Esophagus muscularis mucosa (tissue), 4 donors: ENCODE measurements at regions not wholly inside any gene's neighbourhood (a gene's known extent, or its start where the extent isn't known, plus 50 kb on each side); places are given as distances from the start of the nearest gene placed in this dataset.

ENCODE experiments used
- DNase-seq: peaks from one replicate; pipeline ENCODE4 v3.0.0-alpha.2; 2017; ENCODE audit errors: extremely low spot score
- H3K27ac ChIP-seq, 4 donors: fragments of 200-600 bp; sonication (generic); replicated peaks in 1 of 4; 1 replicate in 3 of 4; 2 replicates in 1 of 4; pipeline ENCODE4 v1.5.1; 2016 to 2019; ENCODE audit warnings: mild to moderate bottlenecking in 1 of 4
- H3K27me3 ChIP-seq, 4 donors: fragments of 200-600 bp; sonication (generic); one replicate each; pipeline versions ENCODE4 v1.5.1 to v1.6.0; 2016 to 2019
- H3K36me3 ChIP-seq, 4 donors: fragments of 200-600 bp; sonication (generic); one replicate each; pipeline ENCODE4 v1.5.1; 2016 to 2019
- H3K4me1 ChIP-seq, 4 donors: fragments of 200-600 bp; sonication (generic); one replicate each; pipeline ENCODE4 v1.5.1; 2016 to 2019
- H3K4me3 ChIP-seq, 4 donors: fragments of 200-600 bp; sonication (generic); 1 replicate in 2 of 4; 2 replicates in 2 of 4; pipeline ENCODE4 v1.5.1; 2016 to 2019; ENCODE audit warnings: mild to moderate bottlenecking in 4 of 4, moderate library complexity in 1 of 4
- H3K9me3 ChIP-seq, 4 donors: fragments of 200-600 bp; sonication (generic); 1 replicate in 3 of 4; 2 replicates in 1 of 4; pipeline ENCODE4 v1.5.1; 2016 to 2019
- EP300 ChIP-seq: sonication (generic); formaldehyde crosslinking; IDR thresholded peaks from one replicate; pipeline ENCODE4 v1.6.1; 2017; ENCODE audit warnings: antibody characterized with exemption
- POLR2A ChIP-seq: fragments of 450-650 bp; IDR thresholded peaks from one replicate; pipeline ENCODE4 v1.6.1; 2017; ENCODE audit warnings: antibody characterized with exemption, moderate library complexity, mild to moderate bottlenecking, low read depth
- POLR2AphosphoS5 ChIP-seq, 2 donors: sonication (generic); formaldehyde crosslinking; IDR thresholded peaks; one replicate each; pipeline ENCODE4 v1.6.1; 2017; ENCODE audit warnings: antibody characterized with exemption in 2 of 2
- WGBS: methylation state at CpG from one replicate; pipeline ENCODE4 v1.1.5; 2018; 5-methylcytosine and 5-hydroxymethylcytosine counted together
- intact Hi-C: fragments of 100-400 bp; cut with DNase I; formaldehyde crosslinking; loops from one replicate; pipeline ENCODE4 v1.15.1; 2023
- TF ChIP-seq, protein P1 (sequence below), 3 experiments: fragments of 200-600 bp in 2 of 3; fragments of 450-650 bp in 1 of 3; sonication (generic) in 2 of 3; IDR thresholded peaks; one replicate each; pipeline ENCODE4 v1.5.1; 2017 to 2019; ENCODE audit warnings: antibody characterized with exemption in 3 of 3, mild to moderate bottlenecking in 2 of 3, moderate library complexity in 1 of 3

DNA sequence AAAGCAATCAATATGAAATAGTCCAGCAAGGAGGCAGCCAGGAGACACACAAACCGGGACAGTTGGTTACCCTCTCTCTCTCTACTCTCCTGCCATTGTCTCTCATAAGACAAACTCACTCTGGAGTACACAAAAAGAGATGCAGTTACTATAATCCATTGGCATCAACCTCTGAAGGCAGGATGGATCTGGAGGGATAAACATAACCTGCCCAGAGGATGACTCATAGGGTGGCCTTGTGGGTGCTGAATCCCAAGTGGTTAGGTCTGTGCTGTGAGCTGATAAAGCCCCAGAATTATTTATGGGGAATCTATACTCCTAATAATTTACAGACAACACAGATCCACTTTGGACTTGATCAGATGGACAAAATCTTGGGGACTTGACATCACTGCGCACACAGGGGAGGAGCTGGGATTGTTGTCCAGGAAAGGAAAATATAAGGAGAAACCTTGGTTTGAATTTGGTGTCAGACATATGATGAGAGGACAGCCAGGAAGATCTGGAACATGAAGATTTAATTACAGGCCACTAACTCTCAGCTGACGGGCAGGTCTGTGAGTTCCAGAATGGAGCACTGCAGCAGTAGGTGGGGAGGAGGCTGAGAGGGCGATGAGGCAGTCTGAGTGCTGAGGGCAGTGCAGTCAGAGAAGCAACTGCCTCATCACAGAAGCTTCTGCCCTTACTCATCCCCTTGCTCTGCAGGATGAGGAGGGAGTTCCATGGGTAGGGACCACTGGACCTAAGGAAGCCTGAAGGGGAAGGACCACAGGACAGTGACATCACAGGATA lies 113.9 kb upstream of the PRSS58 start:
- intact Hi-C loops, result no loop called here
- Histone ChIP-seq H3K27ac (no peak overlapping the region), H3K4me3 (no peak overlapping the region), H3K9me3 (peaks cover 0 to 18% (median 11%) of the 10 kb centered on the region in 4 donors), H3K27me3 (no peaks in the 10 kb centered on the region), H3K36me3 (no peaks in the 10 kb centered on the region), H3K4me1 (peaks cover 0 to 3% (median 0%) of the 10 kb centered on the region in 4 donors)
- 81% methylated on average over 4 of the region's 4 CpGs for WGBS
- DNase-seq, result no peak
- TF ChIP-seq EP300 (no peak), POLR2AphosphoS5 (IDR thresholded peaks at IDR 0.05) (no peak), POLR2A (no peak)
- TF ChIP-seq, protein P1, sequence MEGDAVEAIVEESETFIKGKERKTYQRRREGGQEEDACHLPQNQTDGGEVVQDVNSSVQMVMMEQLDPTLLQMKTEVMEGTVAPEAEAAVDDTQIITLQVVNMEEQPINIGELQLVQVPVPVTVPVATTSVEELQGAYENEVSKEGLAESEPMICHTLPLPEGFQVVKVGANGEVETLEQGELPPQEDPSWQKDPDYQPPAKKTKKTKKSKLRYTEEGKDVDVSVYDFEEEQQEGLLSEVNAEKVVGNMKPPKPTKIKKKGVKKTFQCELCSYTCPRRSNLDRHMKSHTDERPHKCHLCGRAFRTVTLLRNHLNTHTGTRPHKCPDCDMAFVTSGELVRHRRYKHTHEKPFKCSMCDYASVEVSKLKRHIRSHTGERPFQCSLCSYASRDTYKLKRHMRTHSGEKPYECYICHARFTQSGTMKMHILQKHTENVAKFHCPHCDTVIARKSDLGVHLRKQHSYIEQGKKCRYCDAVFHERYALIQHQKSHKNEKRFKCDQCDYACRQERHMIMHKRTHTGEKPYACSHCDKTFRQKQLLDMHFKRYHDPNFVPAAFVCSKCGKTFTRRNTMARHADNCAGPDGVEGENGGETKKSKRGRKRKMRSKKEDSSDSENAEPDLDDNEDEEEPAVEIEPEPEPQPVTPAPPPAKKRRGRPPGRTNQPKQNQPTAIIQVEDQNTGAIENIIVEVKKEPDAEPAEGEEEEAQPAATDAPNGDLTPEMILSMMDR (IDR thresholded peaks at IDR 0.05), result no peak

DNA sequence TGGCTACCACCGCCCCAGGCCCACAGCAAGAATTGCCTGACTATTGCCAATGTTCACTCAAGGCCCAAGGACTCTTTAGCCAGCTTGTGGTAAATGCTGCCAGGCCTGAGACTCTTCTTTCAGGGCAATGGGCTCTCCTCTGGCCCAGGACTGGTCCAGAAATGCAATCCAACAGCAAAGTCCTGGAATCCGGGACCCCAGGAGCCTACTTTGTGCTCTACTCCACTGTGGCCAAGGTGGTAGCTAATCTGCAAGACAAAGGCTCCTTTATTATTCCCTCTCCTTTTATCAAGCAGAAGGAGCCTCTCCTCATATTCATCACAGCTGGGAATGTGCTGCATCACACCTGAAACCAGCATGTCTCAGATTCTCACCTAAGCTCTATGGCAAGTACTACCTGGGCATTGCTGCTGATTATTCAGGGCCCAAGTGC lies 107.6 kb upstream of the PRSS58 start:
- H3K27ac ChIP-seq, result no peak overlapping the region
- TF ChIP-seq, protein P1 (IDR thresholded peaks at IDR 0.05), result no peak
- TF ChIP-seq POLR2AphosphoS5 (IDR thresholded peaks at IDR 0.05) (no peak), EP300 (no peak), POLR2A (no peak)
- intact Hi-C loops, result no loop called here
- H3K4me1 ChIP-seq, result no peaks in the 10 kb centered on the region
- H3K36me3 ChIP-seq, result no peaks in the 10 kb centered on the region
- no peak overlapping the region for H3K4me3 ChIP-seq
- peaks cover 0 to 18% (median 11%) of the 10 kb centered on the region in 4 donors for H3K9me3 ChIP-seq
- 78% methylated on average over 2 of the region's 2 CpGs for WGBS
- no peak for DNase-seq
- H3K27me3 ChIP-seq, result no peaks in the 10 kb centered on the region

DNA sequence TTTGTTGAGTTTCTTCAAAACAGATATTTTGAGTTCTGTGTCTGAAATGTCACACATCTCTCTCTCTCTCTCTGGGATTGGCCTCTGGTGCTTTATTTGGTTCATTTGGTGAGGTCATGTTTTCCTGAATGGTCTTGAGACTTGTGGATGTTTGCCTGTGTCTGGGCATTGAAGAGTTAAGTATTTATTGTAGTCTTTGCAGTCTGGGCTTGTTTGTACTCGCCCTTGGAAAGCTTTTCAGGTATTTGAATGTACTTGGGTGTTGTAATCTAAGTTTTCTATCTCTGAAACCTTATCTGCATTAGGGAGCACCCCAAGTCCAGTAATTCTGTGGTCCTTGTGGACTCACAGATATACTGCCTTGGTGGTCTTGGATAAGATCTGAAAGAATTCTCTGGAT lies 106.7 kb upstream of the PRSS58 start:
- no peaks in the 10 kb centered on the region for H3K27me3 ChIP-seq
- TF ChIP-seq, protein P1 (IDR thresholded peaks at IDR 0.05), result no peak
- TF ChIP-seq POLR2A (no peak), POLR2AphosphoS5 (IDR thresholded peaks at IDR 0.05) (no peak), EP300 (no peak)
- no peaks in the 10 kb centered on the region for H3K4me1 ChIP-seq
- H3K9me3 ChIP-seq, result peaks cover 0 to 18% (median 11%) of the 10 kb centered on the region in 4 donors
- no peak overlapping the region for H3K4me3 ChIP-seq
- no peak for DNase-seq
- H3K27ac ChIP-seq, result no peak overlapping the region
- intact Hi-C loops, result no loop called here
- H3K36me3 ChIP-seq, result no peaks in the 10 kb centered on the region
- WGBS, result 46% methylated on average over 1 of the region's 1 CpG

DNA sequence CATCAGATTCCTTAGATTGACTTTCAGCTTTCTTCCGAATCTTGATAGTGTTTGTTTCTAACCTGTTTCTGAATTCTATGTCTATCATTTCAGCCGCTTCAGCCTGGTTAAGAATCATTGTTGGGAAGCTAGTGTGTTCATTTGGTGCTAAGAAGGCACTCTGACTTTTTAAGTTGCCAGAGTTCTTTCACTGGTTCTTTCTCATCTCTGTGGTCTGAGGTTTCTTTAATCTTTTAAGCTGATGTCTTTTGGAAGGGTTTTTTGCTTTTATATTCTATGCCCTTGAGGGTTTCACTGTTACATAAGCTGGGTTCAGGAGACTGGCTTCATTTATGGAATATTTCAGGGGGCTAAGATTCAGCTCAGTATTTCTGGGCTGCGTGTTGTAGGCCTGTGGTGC lies 104.5 kb upstream of the PRSS58 start:
- WGBS, result 91% methylated on average over 3 of the region's 3 CpGs
- intact Hi-C loops, result no loop called here

More for the DNA sequence above, 104.5 kb upstream of the PRSS58 start:
- Histone ChIP-seq H3K4me3 (no peak overlapping the region), H3K9me3 (peaks cover 0 to 4% (median 1%) of the 10 kb centered on the region in 4 donors), H3K4me1 (no peaks in the 10 kb centered on the region), H3K36me3 (no peaks in the 10 kb centered on the region), H3K27ac (no peak overlapping the region), H3K27me3 (no peaks in the 10 kb centered on the region)
- TF ChIP-seq POLR2AphosphoS5 (IDR thresholded peaks at IDR 0.05) (no peak), EP300 (no peak), POLR2A (no peak)
- TF ChIP-seq, protein P1 (IDR thresholded peaks at IDR 0.05), result no peak
- DNase-seq, result no peak
